DND-41 (cell line): ENCODE measurements at regions not wholly inside any gene's neighbourhood (a gene's known extent, or its start where the extent isn't known, plus 50 kb on each side); places are given as distances from the start of the nearest gene placed in this dataset.

Experiments
- CTCF ChIP-seq: IDR thresholded peaks from 2 replicates; pipeline ENCODE4 v1.5.1; 2012; ENCODE audit warnings: borderline replicate concordance, low read length, moderate library complexity, mild to moderate bottlenecking; ENCODE audit not compliant: poor library complexity, severe bottlenecking; ENCODE audit errors: extremely low read depth
- EZH2 ChIP-seq: IDR thresholded peaks from 3 replicates; pipeline ENCODE4 v1.6.1; 2012; ENCODE audit warnings: borderline replicate concordance, low read depth, mild to moderate bottlenecking, moderate library complexity, low read length, inconsistent platforms; ENCODE audit not compliant: severe bottlenecking

- peak; percentile 44 for TF ChIP-seq CTCF
- TF ChIP-seq EZH2, result no peak
These were observed 427.1 kb downstream of the GPAM start for GRCh38 chr10:111756217-111757061.
